ENCODE measurements at regions not wholly inside any gene's neighbourhood (a gene's known extent, or its start where the extent isn't known, plus 50 kb on each side); places are given as distances from the start of the nearest gene placed in this dataset.

GRCh38 chr2:8477552-8478470, 204.0 kb upstream of the ID2 start:
- DNase-seq, result peak in 1 of 2 donors; percentile 58
- H3K9me3 ChIP-seq, result no peaks in the 10 kb centered on the region

GRCh38 chr2:8478471-8478793, 203.4 kb upstream of the ID2 start:
- 68 to 74% (median 72%) methylated on average over 4 of the region's 4 CpGs for WGBS, 5 donors
- Histone ChIP-seq H3K36me3 (no peaks in the 10 kb centered on the region), H3K27ac (peak overlapping the region in 3 of 5 donors; percentile 41 to 72 (median 53)), H3K4me3 (no peak overlapping the region), H3K9me3 (no peaks in the 10 kb centered on the region), H3K27me3 (no peaks in the 10 kb centered on the region), H3K4me1 (peaks cover 16 to 68% (median 29%) of the 10 kb centered on the region in 4 donors)
- intact Hi-C loops (cut with DNase I; ENCODE audit: low total_unique reads), result no loop called here
- no peak for DNase-seq
- TF ChIP-seq POLR2A (IDR thresholded peaks at IDR 0.05) (no peak), POLR2AphosphoS5 (IDR thresholded peaks at IDR 0.05) (no peak), CTCF (IDR thresholded peaks at IDR 0.05) (no peak), EP300 (IDR thresholded peaks at IDR 0.05) (no peak)

More at GRCh38 chr2:8477552-8478470, 204.0 kb upstream of the ID2 start:
- Histone ChIP-seq H3K27ac (peak overlapping the region in 4 of 5 donors; percentile 35 to 72 (median 47)), H3K27me3 (no peaks in the 10 kb centered on the region), H3K4me1 (peaks cover 16 to 73% (median 32%) of the 10 kb centered on the region in 4 donors), H3K36me3 (no peaks in the 10 kb centered on the region), H3K4me3 (peak overlapping the region in 1 of 4 donors; percentile 4)
- intact Hi-C loops (cut with DNase I; ENCODE audit: low total_unique reads), result no loop called here
- no peak for TF ChIP-seq EP300 (IDR thresholded peaks at IDR 0.05)
- TF ChIP-seq POLR2A (IDR thresholded peaks at IDR 0.05), result no peak
- TF ChIP-seq POLR2AphosphoS5 (IDR thresholded peaks at IDR 0.05), result no peak
- TF ChIP-seq CTCF (IDR thresholded peaks at IDR 0.05), result no peak
- 46 to 56% (median 53%) methylated on average over 16 of the region's 16 CpGs for WGBS, 5 donors

GRCh38 chr2:8479298-8479697, 202.6 kb upstream of the ID2 start:
- intact Hi-C loops (cut with DNase I; ENCODE audit: low total_unique reads), result no loop called here
- peaks cover 16 to 68% (median 29%) of the 10 kb centered on the region in 4 donors for H3K4me1 ChIP-seq
- no peaks in the 10 kb centered on the region for H3K9me3 ChIP-seq
- no peaks in the 10 kb centered on the region for H3K27me3 ChIP-seq
- 25 to 58% (median 36%) methylated on average over 12 of the region's 12 CpGs for WGBS, 5 donors
- H3K4me3 ChIP-seq, result no peak overlapping the region
- peak; percentile 72 to 76 for DNase-seq
- no peaks in the 10 kb centered on the region for H3K36me3 ChIP-seq
- H3K27ac ChIP-seq, result no peak overlapping the region
- no peak for TF ChIP-seq POLR2A (IDR thresholded peaks at IDR 0.05)
- peak in 2 of 3 donors; percentile 65 to 76 for TF ChIP-seq POLR2AphosphoS5 (IDR thresholded peaks at IDR 0.05)

GRCh38 chr2:8480915-8481314, 200.9 kb upstream of the ID2 start:
- H3K36me3 ChIP-seq, result no peaks in the 10 kb centered on the region
- DNase-seq, result no peak
- H3K4me3 ChIP-seq, result no peak overlapping the region
- no peak for TF ChIP-seq POLR2AphosphoS5 (IDR thresholded peaks at IDR 0.05)
- no peak for TF ChIP-seq EP300 (IDR thresholded peaks at IDR 0.05)
- TF ChIP-seq POLR2A (IDR thresholded peaks at IDR 0.05), result no peak
- TF ChIP-seq CTCF (IDR thresholded peaks at IDR 0.05), result no peak
- WGBS, 5 donors, result 54 to 74% (median 69%) methylated on average over 5 of the region's 5 CpGs
- peaks cover 16 to 60% (median 27%) of the 10 kb centered on the region in 4 donors for H3K4me1 ChIP-seq
- peak overlapping the region in 1 of 5 donors; percentile 20 for H3K27ac ChIP-seq
- intact Hi-C loops (cut with DNase I; ENCODE audit: low total_unique reads), result no loop called here
- no peaks in the 10 kb centered on the region for H3K9me3 ChIP-seq
- H3K27me3 ChIP-seq, result no peaks in the 10 kb centered on the region
